AG04449 (cell line): ENCODE measurements at regions not wholly inside any gene's neighbourhood (a gene's known extent, or its start where the extent isn't known, plus 50 kb on each side); places are given as distances from the start of the nearest gene placed in this dataset.

Experiments used
- CTCF ChIA-PET: fragments of 350-600 bp; formaldehyde crosslinking; extraction: SDS; loops from one replicate; lab custom pipeline; 2021; ENCODE audit warnings: antibody characterized with exemption; lab: Yijun Ruan, JAX
- POLR2A ChIA-PET: fragments of 400-600, 350-600 bp; formaldehyde crosslinking; extraction: SDS; loops from one replicate; lab custom pipeline; 2020; ENCODE audit warnings: antibody characterized with exemption, inconsistent platforms; lab: Yijun Ruan, JAX
- DNase-seq: peaks from one replicate; pipeline ENCODE4 v3.0.0-alpha.2; 2010; ENCODE audit warnings: low read depth, low spot score
- H3K4me3 ChIP-seq: 2 replicates; pipeline ENCODE4 v1.5.1; 2011; ENCODE audit warnings: low read depth, mild to moderate bottlenecking, control low read depth, low read length
- TF ChIP-seq, protein P1 (sequence below): IDR thresholded peaks from one replicate; pipeline ENCODE4 v1.5.1; 2011; ENCODE audit warnings: mild to moderate bottlenecking, moderate library complexity, low read length, control low read depth, inconsistent platforms; ENCODE audit not compliant: insufficient read depth; ENCODE audit errors: missing control alignments

DNA sequence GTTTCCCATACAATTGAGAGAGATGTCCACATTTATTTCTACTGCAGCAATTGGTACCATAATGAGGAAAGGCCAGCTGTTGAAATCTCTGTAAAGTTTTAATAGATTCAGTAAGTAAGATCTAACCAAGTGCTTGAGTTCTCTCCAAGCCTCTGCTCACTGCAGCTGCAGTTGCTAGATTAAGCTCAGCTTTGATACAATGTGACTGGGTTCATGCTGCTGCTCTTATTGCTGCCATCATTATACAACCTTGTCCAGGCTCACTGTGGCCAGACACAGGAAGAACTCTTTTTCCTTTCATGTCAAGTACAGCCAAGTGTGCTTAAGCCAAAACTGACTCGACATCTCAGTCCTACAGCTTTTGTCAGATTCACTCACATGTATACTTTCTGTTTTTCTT is 423.5 kb downstream of the GJA1 start:
- POLR2A ChIA-PET, result no interaction called here
- CTCF ChIA-PET, result interaction anchor here (0.6 to 4.1 kb wide), 6 partner anchors 9 to 428 kb away, joined by 3 to 30 read pairs (median 3); no protein-coding TSS in a partner anchor
- TF ChIP-seq, protein P1, sequence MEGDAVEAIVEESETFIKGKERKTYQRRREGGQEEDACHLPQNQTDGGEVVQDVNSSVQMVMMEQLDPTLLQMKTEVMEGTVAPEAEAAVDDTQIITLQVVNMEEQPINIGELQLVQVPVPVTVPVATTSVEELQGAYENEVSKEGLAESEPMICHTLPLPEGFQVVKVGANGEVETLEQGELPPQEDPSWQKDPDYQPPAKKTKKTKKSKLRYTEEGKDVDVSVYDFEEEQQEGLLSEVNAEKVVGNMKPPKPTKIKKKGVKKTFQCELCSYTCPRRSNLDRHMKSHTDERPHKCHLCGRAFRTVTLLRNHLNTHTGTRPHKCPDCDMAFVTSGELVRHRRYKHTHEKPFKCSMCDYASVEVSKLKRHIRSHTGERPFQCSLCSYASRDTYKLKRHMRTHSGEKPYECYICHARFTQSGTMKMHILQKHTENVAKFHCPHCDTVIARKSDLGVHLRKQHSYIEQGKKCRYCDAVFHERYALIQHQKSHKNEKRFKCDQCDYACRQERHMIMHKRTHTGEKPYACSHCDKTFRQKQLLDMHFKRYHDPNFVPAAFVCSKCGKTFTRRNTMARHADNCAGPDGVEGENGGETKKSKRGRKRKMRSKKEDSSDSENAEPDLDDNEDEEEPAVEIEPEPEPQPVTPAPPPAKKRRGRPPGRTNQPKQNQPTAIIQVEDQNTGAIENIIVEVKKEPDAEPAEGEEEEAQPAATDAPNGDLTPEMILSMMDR, result no peak
- DNase-seq, result no peak
- no peak overlapping the region for H3K4me3 ChIP-seq

DNA sequence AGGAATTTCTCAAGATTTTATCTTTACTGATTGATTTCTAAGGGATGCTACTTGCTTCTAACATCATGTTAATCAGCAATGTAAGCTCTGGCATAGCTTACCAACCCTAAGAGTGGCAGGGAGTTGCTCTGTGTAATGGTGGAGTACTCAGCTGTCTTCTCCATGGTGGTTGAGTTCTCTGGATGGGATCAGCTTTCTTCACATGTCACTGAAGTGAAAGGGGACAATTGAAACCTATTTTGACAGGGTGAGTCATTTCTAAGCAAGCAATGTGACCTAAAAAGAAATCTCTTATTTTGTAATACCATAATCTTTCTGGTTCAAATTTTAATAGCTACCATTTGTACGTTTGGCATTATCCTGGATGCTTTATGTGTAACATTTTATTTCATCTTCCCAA is 430.4 kb downstream of the GJA1 start:
- CTCF ChIA-PET, result no interaction called here
- POLR2A ChIA-PET, result no interaction called here
- DNase-seq, result no peak
- no peak overlapping the region for H3K4me3 ChIP-seq
- TF ChIP-seq, protein P1, result no peak

DNA sequence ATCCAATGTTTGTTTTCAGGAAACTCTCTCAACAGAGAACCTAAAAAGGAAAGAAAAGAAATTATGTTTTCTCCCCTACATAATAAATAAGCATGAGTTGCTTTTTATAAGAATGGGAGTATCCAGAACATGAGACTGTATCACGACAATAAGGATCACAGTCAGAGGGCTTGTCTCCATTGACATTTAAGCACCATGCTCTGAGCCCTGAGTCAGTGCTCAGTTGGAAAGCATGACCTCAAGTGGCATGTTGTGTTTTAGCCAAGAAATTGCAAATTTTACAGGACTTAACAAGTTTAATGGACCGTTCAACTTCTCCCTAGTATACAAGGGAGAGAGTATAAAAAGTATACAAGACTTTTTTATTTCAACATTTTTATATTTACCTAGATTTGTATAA is 431.6 kb downstream of the GJA1 start:
- H3K4me3 ChIP-seq, result no peak overlapping the region
- TF ChIP-seq, protein P1, result no peak
- CTCF ChIA-PET, result interaction anchor here (1.4 to 1.7 kb wide), 2 partner anchors 11 to 13 kb away, joined by 3 to 13 read pairs; no protein-coding TSS in a partner anchor
- POLR2A ChIA-PET, result no interaction called here
- DNase-seq, result no peak

DNA sequence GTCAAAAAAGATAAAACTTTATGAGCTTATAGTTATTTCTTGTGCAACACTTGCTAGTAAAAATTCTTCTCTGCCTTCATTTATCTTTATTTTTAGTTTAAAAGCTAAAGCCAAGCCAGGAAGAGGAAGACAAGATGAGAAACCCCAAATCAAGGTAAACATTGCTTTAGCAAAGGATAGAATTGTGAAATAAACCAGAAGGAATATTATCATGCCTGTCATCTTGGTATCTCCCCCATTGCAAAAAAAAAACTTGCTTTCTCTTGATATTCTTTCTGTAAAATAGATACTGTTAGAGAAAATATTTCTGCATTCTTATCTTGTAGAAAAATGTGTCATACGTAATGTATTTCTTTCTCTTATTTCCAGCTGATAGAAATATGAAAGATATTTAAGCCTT is 432.8 kb downstream of the GJA1 start:
- POLR2A ChIA-PET, result no interaction called here
- TF ChIP-seq, protein P1, result no peak
- peak; percentile 54 for DNase-seq
- CTCF ChIA-PET, result interaction anchor here (1.3 to 1.7 kb wide), 3 partner anchors 12 to 18 kb away, joined by 3 to 13 read pairs (median 4); no protein-coding TSS in a partner anchor
- no peak overlapping the region for H3K4me3 ChIP-seq

DNA sequence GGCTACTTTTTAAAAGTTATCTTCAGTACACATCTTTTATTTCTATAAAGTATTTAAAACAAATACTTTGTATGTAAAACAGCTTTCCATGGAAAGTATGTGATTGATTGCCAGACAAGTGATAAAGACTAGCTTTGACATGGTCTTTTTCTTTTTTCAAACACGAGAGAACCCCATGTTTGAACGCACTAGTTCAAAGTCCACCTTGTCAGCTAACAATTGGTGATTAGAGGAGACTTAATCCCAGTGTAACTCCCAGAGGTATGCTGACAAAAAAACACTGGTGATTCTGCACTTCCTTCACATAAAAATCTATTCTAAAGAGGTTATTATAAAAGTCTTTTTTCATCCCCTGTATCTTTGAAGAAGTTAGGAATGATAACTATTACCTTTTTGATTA is 438.1 kb downstream of the GJA1 start:
- TF ChIP-seq, protein P1, result no peak
- no peak overlapping the region for H3K4me3 ChIP-seq
- ChIA-PET POLR2A (no interaction called here), CTCF (no interaction called here)
- no peak for DNase-seq

DNA sequence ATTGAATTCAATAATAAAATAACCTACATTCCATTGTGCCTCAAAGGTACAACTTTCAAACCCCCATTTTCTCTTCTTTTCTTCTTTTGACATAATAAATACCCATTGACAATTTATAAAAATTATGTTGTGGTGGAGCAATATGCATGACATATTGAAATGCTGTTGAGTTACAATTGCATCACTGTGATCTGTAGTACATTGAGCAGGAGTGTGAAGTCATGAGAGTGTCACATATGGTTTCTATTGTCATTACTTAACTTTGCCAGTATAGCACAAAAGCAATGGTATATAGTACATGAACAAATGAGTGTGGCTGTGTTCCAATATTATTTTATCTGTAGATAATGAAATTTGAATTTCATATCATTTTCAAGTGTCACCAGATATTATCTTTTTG is 441.3 kb downstream of the GJA1 start:
- POLR2A ChIA-PET, result no interaction called here
- CTCF ChIA-PET, result no interaction called here
- DNase-seq, result no peak
- TF ChIP-seq, protein P1, result no peak
- H3K4me3 ChIP-seq, result no peak overlapping the region
